ENCODE measurements at regions not wholly inside any gene's neighbourhood (a gene's known extent, or its start where the extent isn't known, plus 50 kb on each side); places are given as distances from the start of the nearest gene placed in this dataset.

GRCh38 chr5:174849426-174849825 is 125.0 kb downstream of the MSX2 start:
- TF ChIP-seq CTCF (IDR thresholded peaks at IDR 0.05), result no peak
- no peak for TF ChIP-seq POLR2A (IDR thresholded peaks at IDR 0.05)

Measured in ovary (tissue), 3 donors.